GM12875 (cell line): ENCODE measurements at regions not wholly inside any gene's neighbourhood (a gene's known extent, or its start where the extent isn't known, plus 50 kb on each side); places are given as distances from the start of the nearest gene placed in this dataset.
A peak's percentile ranks its signal among the peaks of the same experiment; 100 is the strongest.

Experiments used
- H3K4me3 ChIP-seq: one replicate; pipeline ENCODE4 v1.5.1; 2011; ENCODE audit warnings: low read depth, low read length, control low read depth
- TF ChIP-seq, protein P1 (sequence below): IDR thresholded peaks from 2 replicates; pipeline ENCODE4 v1.5.1; 2011; ENCODE audit warnings: low read depth, mild to moderate bottlenecking, control low read depth, inconsistent platforms, low read length, moderate library complexity, borderline replicate concordance; ENCODE audit not compliant: insufficient read depth

DNA sequence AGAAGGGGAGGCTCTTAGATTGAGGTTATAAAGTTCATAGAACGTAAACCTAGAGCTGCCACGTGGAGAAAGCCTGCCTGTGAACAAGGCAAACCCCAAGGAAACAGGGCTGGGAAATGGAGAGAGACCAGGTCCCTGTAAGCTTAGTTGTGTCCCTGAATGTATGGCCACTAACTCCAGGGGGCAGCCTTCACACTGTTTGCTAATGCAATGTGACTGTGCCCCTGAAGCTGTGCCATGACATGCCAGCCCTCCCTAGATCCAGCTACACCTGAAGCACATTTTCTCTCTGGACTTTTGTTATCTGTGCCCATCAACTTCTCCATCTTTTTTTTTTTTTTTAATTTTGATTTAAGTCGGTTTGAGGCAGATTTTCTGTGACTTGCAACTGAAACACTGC lies 60.6 kb upstream of the TMCC3 start:
- H3K4me3 ChIP-seq = no peak overlapping the region
- TF ChIP-seq, protein P1, sequence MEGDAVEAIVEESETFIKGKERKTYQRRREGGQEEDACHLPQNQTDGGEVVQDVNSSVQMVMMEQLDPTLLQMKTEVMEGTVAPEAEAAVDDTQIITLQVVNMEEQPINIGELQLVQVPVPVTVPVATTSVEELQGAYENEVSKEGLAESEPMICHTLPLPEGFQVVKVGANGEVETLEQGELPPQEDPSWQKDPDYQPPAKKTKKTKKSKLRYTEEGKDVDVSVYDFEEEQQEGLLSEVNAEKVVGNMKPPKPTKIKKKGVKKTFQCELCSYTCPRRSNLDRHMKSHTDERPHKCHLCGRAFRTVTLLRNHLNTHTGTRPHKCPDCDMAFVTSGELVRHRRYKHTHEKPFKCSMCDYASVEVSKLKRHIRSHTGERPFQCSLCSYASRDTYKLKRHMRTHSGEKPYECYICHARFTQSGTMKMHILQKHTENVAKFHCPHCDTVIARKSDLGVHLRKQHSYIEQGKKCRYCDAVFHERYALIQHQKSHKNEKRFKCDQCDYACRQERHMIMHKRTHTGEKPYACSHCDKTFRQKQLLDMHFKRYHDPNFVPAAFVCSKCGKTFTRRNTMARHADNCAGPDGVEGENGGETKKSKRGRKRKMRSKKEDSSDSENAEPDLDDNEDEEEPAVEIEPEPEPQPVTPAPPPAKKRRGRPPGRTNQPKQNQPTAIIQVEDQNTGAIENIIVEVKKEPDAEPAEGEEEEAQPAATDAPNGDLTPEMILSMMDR = peak; percentile 57; the same call in 1 of the 2 replicates

DNA sequence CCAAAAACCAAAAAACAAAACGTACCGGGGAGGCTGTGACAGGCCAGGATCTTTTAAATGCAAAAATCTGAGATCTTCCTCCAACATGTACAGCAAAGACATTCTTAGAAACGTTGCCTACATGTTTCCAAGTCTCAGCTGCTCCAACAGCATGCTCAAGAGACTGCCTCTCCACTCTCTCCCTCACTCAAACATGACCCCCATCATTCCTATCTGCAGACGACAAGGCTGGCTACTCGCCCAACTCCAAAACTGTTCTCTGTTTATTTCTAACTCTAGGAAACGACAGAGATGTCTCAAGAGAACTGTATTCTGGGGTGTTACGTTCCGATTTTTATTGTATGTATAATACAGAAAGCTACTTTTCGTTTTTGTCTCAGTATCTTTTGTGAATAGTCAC lies 57.5 kb upstream of the TMCC3 start:
- TF ChIP-seq, protein P1 = no peak
- no peak overlapping the region for H3K4me3 ChIP-seq

DNA sequence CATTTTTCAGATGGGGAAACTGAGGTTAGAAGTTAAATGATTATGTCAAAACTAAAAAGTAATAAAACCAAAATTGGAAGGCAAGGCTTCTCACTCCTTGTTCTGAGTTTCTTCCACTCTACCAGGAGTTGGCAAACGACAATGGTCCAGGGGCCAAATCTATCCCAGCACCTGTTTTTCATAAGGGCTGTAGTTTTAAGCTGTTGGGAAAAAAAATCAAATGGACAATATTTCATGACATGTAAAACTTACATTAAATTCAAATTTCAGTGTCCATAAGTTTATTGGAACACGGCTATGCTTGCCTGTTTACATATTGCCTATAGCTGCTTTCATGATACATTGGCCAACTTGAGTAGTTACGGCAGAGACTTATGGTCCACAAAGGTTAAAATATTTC lies 56.7 kb upstream of the TMCC3 start:
- H3K4me3 ChIP-seq = no peak overlapping the region
- TF ChIP-seq, protein P1 = no peak

GRCh38 chr12:94706250-94706661 lies 55.9 kb upstream of the TMCC3 start:
- H3K4me3 ChIP-seq = no peak overlapping the region
- TF ChIP-seq, protein P1 = no peak

GRCh38 chr12:94705676-94706075 lies 55.3 kb upstream of the TMCC3 start:
- TF ChIP-seq, protein P1 = no peak
- no peak overlapping the region for H3K4me3 ChIP-seq

DNA sequence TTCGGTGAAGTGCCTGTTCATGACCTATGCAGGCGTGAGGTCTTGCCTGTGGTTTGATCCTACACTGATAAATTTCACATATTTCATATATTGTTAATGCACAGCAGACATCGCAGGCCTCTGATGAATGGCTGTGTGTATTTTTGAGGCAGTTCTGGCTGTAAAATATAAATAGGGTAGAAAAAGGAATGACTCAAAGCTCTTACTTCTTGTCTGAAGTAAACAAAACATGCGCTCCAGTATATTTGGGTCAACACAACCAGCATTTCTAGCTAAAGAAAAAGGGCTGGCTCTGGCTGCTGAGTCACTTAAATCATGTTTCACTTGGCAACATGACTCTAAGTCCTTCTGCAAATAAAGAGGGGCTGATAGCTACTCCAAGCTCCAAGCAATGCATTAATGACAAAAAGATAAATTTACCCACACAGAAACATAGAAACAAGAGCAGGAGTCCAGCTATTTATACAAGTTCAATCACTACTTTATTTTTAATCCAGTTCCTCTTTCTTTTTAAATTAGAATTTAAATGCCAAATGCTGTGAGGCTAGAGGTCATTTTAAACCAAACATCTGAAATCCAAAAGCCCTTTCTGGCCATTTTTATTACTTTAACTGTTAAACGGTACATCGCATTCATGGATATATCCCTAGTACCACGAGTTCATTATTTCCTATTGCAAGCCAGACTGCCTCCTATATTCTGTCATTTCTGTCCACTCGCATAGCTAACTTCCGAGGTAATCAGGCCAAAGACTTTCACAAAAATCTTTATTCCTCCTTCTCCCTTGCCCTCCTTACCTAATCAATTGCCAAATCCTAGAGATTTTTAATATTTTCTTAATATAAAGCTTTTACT lies 54.3 kb upstream of the TMCC3 start:
- TF ChIP-seq, protein P1 = no peak
- no peak overlapping the region for H3K4me3 ChIP-seq

DNA sequence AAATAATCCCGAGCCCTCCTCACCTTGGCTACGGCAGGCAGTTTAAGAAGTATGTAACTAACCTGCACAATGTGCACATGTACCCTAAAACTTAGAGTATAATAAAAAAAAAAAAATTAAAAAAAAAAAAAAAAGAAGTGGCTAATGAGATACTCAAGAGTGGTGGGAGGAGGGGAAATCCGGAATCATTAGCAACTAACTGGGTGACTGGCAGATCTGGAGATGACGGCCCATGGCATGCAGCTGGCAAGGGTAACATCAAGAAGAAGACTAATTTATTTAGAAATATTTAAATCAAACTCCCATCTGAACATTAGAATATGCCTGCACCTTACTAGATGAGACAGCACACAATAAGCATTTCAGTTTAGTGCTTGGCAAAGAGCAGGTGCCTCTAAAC lies 52.3 kb upstream of the TMCC3 start:
- no peak overlapping the region for H3K4me3 ChIP-seq
- TF ChIP-seq, protein P1 = no peak
